ENCODE measurements at regions not wholly inside any gene's neighbourhood (a gene's known extent, or its start where the extent isn't known, plus 50 kb on each side); places are given as distances from the start of the nearest gene placed in this dataset.

DNA sequence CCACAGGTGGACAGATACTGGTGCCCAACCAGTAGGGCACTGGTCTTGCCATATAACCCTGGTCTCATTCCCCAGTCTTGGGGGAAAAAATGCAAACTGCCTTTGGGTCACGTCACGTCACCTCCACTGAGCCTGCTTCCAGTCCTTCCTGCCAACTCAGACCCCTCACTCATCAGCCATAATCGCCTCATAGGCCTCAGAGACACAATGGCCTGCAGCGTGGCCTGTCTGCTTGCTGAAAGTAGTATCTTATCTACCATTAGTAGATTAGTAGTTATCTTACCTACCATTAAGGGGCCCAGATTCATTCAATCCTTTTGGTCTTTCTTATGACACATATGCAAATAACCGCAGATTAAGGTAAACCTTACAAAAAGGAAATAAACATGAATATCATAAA is 93.8 kb downstream of the FAM174B start:
- TF ChIP-seq, protein P1, sequence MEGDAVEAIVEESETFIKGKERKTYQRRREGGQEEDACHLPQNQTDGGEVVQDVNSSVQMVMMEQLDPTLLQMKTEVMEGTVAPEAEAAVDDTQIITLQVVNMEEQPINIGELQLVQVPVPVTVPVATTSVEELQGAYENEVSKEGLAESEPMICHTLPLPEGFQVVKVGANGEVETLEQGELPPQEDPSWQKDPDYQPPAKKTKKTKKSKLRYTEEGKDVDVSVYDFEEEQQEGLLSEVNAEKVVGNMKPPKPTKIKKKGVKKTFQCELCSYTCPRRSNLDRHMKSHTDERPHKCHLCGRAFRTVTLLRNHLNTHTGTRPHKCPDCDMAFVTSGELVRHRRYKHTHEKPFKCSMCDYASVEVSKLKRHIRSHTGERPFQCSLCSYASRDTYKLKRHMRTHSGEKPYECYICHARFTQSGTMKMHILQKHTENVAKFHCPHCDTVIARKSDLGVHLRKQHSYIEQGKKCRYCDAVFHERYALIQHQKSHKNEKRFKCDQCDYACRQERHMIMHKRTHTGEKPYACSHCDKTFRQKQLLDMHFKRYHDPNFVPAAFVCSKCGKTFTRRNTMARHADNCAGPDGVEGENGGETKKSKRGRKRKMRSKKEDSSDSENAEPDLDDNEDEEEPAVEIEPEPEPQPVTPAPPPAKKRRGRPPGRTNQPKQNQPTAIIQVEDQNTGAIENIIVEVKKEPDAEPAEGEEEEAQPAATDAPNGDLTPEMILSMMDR (conservative IDR thresholded peaks at IDR 0.05; ENCODE audit: low read length), result no peak
- TF ChIP-seq EZH2phosphoT487 (IDR thresholded peaks at IDR 0.05; ENCODE audit: borderline replicate concordance, low read depth, low read length), result no peak
